ENCODE measurements at regions not wholly inside any gene's neighbourhood (a gene's known extent, or its start where the extent isn't known, plus 50 kb on each side); places are given as distances from the start of the nearest gene placed in this dataset.

DNA sequence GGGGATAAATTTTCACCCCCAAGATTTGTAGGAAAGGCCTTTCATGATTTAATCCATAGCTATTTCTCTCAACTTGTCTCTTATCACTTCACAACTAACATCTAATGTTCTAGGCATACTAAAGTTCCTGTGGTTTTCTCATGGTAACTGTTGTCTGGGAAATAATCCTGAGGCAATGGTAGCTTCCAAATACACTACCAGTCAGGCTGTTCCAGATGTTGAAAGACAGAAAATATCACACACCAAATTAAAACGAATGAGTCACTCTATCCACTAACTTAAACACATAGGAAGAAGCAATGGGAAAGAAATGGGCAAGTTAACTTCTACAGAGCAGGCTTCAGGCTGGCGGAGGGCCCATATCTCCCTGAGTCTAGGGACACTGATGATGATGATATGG lies 77.7 kb upstream of the MYO16 start:
- no peak for TF ChIP-seq EZH2phosphoT487 (IDR thresholded peaks at IDR 0.05; ENCODE audit: insufficient read depth, low read depth)
- no peak for TF ChIP-seq EZH2 (IDR thresholded peaks at IDR 0.05; ENCODE audit: insufficient read depth, poor library complexity, severe bottlenecking)

Data from GM23248 (cell line).